HepG2 (cell line): ENCODE measurements at regions not wholly inside any gene's neighbourhood (a gene's known extent, or its start where the extent isn't known, plus 50 kb on each side); places are given as distances from the start of the nearest gene placed in this dataset.

Experiments
- FOSL1 ChIP-seq: sonication (generic); formaldehyde crosslinking; IDR thresholded peaks from 2 replicates; pipeline ENCODE4 v1.9.0; 2021; ENCODE audit warnings: missing genetic modification reagents, borderline replicate concordance
- HDAC6 ChIP-seq: fragments of 200-600 bp; sonication (generic); IDR thresholded peaks from 2 replicates; pipeline ENCODE4 v1.7.0; 2017; ENCODE audit warnings: mild to moderate bottlenecking, antibody characterized with exemption, low read length, low read depth
- HOXA3 ChIP-seq: sonication (generic); formaldehyde crosslinking; IDR thresholded peaks from 2 replicates; pipeline ENCODE4 v1.5.0; 2020; ENCODE audit warnings: missing genetic modification reagents
- JUND ChIP-seq: sonication (generic); formaldehyde crosslinking; IDR thresholded peaks from 2 replicates; pipeline ENCODE4 v1.8.0; 2022; ENCODE audit warnings: mild to moderate bottlenecking, missing genetic modification reagents
- POLR2A ChIP-seq, 2 experiments: IDR thresholded peaks; 2 replicates each; pipeline ENCODE4 v1.6.1; 2011; ENCODE audit warnings: low read depth in 2 of 2, low read length in 2 of 2, mild to moderate bottlenecking in 1 of 2, moderate library complexity in 1 of 2; ENCODE audit not compliant: insufficient read depth in 1 of 2
- POLR2AphosphoS5 ChIP-seq: IDR thresholded peaks from 2 replicates; pipeline ENCODE4 v1.6.1; 2012; ENCODE audit warnings: low read depth, low read length
- TCF12 ChIP-seq, 2 experiments: fragments of 450-650 bp in 1 of 2; sonication (generic) in 1 of 2; formaldehyde crosslinking in 1 of 2; IDR thresholded peaks; 2 replicates each; pipeline versions ENCODE4 v1.6.1 to v1.8.0; 2017 to 2022; ENCODE audit warnings: antibody characterized with exemption in 1 of 2, mild to moderate bottlenecking in 1 of 2, missing genetic modification reagents in 1 of 2, moderate library complexity in 1 of 2
- ZFP36L1 ChIP-seq: sonication (generic); formaldehyde crosslinking; IDR thresholded peaks from 2 replicates; pipeline ENCODE4 v1.8.0; 2022; ENCODE audit warnings: mild to moderate bottlenecking, missing genetic modification reagents, moderate library complexity
- ZNF558 ChIP-seq: sonication (generic); formaldehyde crosslinking; IDR thresholded peaks from 2 replicates; pipeline ENCODE4 v1.9.0; 2022; ENCODE audit warnings: mild to moderate bottlenecking, missing genetic modification reagents, borderline replicate concordance
- ZSCAN21 ChIP-seq: sonication (generic); formaldehyde crosslinking; IDR thresholded peaks from 2 replicates; pipeline ENCODE4 v1.8.0; 2022; ENCODE audit warnings: mild to moderate bottlenecking, missing genetic modification reagents, moderate library complexity, borderline replicate concordance
- TF ChIP-seq, protein P1 (sequence below): sonication (generic); formaldehyde crosslinking; IDR thresholded peaks from 2 replicates; pipeline ENCODE4 v1.5.0; 2020; ENCODE audit warnings: mild to moderate bottlenecking, missing genetic modification reagents, moderate library complexity
- TF ChIP-seq, protein P2 (sequence below): sonication (generic); formaldehyde crosslinking; IDR thresholded peaks from 2 replicates; pipeline ENCODE4 v1.8.1; 2023; ENCODE audit warnings: missing genetic modification reagents, inconsistent platforms, borderline replicate concordance

DNA sequence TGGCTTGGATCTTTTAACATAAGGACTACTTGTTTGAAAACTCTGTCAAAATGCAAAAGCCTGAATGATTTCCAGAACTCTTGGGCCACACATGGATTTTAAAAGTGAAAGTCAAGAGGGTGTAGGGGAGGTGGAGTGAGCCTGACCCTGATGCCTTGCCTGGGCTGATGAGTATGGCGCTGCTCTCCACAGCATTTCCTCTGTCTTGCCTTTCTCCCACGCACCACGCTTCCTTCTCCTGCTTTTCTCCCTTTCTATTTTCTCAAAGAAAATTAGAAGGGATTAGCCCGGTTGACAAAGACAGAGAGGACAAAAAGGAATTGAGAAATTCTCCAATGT lies 207.0 kb upstream of the CCDC68 start:
- TF ChIP-seq, protein P1, sequence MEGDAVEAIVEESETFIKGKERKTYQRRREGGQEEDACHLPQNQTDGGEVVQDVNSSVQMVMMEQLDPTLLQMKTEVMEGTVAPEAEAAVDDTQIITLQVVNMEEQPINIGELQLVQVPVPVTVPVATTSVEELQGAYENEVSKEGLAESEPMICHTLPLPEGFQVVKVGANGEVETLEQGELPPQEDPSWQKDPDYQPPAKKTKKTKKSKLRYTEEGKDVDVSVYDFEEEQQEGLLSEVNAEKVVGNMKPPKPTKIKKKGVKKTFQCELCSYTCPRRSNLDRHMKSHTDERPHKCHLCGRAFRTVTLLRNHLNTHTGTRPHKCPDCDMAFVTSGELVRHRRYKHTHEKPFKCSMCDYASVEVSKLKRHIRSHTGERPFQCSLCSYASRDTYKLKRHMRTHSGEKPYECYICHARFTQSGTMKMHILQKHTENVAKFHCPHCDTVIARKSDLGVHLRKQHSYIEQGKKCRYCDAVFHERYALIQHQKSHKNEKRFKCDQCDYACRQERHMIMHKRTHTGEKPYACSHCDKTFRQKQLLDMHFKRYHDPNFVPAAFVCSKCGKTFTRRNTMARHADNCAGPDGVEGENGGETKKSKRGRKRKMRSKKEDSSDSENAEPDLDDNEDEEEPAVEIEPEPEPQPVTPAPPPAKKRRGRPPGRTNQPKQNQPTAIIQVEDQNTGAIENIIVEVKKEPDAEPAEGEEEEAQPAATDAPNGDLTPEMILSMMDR = no peak
- TF ChIP-seq FOSL1 (CRISPR knock-in tag) = no peak
- TF ChIP-seq POLR2AphosphoS5 = no peak
- TF ChIP-seq ZNF558 = no peak
- TF ChIP-seq HDAC6 = no peak
- no peak for TF ChIP-seq JUND (CRISPR knock-in tag)
- no peak for TF ChIP-seq ZFP36L1 (CRISPR knock-in tag)
- no peak for TF ChIP-seq ZSCAN21
- TF ChIP-seq POLR2A (IDR thresholded peaks at IDR 0.05; ENCODE audit: insufficient read depth in 1 of 2, low read depth in 2 of 2, low read length in 2 of 2) = no peak
- TF ChIP-seq HOXA3 = no peak
- TF ChIP-seq, protein P2, sequence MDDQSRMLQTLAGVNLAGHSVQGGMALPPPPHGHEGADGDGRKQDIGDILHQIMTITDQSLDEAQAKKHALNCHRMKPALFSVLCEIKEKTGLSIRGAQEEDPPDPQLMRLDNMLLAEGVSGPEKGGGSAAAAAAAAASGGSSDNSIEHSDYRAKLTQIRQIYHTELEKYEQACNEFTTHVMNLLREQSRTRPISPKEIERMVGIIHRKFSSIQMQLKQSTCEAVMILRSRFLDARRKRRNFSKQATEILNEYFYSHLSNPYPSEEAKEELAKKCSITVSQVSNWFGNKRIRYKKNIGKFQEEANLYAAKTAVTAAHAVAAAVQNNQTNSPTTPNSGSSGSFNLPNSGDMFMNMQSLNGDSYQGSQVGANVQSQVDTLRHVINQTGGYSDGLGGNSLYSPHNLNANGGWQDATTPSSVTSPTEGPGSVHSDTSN (CRISPR knock-in tag) = no peak
- no peak for TF ChIP-seq TCF12 (IDR thresholded peaks at IDR 0.05)
- TF ChIP-seq TCF12 (CRISPR knock-in tag; IDR thresholded peaks at IDR 0.05) = no peak
